ENCODE measurements at regions not wholly inside any gene's neighbourhood (a gene's known extent, or its start where the extent isn't known, plus 50 kb on each side); places are given as distances from the start of the nearest gene placed in this dataset.

DNA sequence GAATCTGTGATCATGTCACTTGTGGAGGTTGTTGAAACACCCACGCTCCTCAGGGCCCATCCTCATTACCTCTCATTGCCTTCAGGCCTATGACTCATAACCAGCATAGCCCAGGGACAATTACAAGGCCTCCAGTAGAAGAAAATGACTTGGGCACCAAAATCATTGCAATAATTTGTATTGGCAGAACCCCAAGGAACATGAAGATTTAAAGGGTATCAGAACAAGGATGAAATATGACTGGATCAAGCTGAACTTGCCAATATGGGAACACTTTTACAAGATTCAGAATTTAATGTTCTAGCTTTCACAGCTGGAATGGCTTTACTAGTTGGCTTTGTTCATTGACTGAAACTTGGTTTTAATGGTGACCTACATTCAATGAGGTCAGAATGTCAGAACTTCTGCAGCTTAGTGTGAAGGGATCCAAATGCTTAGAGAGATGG, 156.4 kb downstream of the COPS8 start:
- intact Hi-C loops (cut with micrococcal nuclease): no loop called here

DNA sequence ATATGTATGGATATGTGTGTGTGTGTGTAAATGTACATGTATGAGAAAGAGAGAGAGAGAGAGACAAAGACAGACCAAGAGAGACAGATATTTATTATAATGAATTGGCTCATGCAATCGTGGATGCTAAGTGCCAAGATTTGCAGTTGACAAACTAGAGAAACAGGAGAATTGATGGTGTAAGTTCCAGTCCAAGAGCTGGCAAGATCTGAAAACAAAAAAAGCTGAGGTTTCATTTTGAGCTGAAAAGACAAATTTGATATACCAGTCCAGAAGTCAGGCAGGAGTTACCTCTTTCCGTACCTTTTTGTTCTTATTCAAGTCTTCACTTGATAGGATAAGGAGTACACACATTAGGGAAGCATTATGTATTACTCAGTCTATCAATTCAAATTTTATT, 157.8 kb downstream of the COPS8 start:
- intact Hi-C loops (cut with micrococcal nuclease): no loop called here

DNA sequence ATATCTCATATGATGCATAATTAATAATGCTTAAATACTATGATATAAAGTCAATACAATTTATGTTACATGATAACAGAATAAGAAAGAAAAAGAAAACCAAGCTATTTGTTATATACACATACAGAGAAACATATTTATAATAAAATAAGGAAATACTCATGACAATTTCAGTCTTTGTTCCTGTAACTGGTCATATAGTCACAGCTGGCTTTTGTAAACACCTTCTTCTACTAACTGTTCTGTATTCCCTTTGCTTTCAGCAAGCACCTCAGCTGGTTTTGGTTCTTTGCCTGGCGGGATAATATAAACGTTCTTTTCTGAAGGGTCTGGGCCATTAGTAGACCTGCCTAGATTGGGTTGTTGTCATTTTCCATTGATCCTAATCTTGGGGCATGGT, 158.5 kb downstream of the COPS8 start:
- intact Hi-C loops (cut with micrococcal nuclease): no loop called here

DNA sequence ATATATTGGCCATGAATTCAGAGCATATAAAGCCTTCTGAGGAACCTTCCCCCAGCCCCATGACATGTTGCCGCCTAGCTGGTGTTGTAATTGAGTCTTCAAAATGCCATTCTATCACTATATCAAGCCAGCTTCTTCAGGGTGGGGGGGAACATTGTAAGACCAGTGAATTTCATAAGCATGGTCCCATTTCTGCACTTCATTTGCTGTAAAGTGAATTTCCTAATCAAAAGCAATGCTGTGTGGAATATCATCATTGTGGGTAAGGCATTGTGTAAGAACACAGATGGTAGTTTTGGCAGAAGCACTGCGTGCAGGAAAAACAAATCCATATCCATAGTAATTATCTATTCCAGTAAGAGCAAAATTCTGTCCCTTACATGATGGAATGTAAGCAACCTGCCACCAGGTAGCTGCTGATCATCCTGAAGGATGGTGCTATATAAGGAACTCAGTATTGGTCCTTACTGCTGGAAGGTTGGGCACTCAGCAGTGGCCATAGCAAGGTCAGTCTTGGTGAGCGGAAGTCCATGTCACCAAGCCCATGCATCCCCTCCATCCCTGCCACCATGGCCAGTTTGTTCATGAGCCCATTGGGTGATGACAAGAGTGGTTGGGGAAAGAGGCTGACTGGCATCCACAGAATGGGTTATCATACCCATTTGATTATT, 159.4 kb downstream of the COPS8 start:
- intact Hi-C loops (cut with micrococcal nuclease): no loop called here

DNA sequence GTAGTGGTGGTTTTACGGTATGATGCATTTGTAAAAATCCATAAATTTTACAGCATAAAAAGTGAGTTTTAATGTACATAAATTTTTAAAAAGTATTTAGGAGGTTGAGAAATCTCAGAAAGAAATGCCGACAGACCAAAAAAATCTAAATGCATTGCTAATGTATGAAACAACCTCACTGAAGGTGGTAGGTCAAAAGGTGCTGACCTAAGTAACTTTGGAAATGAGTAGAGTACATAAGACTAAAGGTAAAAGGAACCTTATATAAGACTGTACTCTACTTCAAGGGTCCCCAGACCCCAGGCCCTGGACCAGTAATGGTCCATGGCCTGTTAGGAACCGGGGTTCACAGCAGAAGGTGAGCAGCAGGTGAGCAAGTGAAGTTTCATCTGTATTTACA, 163.4 kb downstream of the COL6A3 start:
- intact Hi-C loops (cut with micrococcal nuclease): no loop called here

DNA sequence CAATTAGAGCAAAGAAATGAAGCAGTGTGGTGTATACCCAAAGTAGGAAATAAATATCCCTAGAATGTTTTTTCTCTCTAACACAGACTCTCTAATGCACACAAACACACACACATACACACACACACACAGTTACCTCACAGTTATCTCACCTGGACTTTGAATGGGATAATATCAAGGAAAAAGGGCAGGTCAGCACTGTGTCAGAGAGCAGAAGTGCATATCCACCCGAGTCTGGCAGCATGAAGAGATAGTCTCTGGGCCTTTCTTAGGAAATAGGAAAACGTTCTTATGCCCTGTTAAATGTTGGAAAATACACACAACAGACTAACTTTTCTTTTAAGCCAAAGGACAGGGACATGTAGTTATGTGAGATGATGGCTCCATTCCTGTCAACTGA, 162.0 kb downstream of the COL6A3 start:
- intact Hi-C loops (cut with micrococcal nuclease): no loop called here

DNA sequence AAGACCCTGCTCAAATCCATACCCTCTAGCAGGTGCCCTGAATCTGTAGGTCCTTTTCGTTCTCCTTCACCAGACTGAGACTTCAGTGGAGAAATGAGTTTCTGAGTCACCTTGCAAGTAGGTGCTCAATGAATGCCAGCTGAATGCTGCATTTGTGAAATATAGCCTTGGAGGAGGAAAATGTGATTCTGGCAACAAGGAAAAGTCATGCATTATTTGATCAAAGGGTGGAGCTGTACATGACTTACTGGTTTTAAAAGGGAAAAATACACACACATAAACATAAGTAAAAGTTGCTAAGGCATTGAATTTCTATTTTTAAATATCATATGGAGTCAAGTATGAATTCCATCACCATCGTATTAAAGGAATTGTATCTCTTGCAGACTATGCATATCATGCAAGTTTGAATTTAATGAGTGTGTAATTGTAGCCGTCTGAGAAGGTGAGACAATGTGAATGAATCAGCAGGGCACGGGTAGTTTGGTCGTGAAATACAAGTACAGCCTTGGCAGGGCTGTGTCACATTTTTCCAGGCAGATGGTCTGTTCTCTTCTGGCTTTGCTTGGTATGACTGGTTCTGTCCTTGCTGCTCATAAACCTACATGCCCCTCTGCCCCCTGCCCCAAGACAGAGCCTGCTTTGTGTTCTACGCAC, 160.8 kb downstream of the COL6A3 start:
- intact Hi-C loops (cut with micrococcal nuclease): no loop called here

DNA sequence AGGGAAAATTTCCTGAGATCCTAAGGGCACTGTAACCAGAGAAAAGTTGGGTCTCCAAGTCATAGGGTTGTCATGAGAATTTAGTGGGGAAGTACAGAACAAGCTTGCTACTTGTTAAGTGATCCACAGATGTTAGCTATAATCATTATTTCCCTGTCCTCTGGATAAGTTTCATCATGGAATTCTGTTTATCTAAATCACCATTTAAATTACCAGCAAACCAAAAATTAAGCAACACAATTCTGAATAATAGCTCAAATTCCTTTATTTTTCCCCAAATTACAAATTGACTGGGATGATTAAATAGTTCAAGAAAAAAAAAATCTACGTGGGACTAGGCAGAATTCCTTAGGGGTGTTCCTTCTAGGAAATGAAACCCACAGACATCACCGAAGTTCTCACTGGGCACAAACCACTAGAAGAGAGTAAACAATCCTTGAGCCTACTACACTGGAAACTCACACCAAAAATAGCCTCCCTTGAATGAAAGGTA, 159.5 kb downstream of the COL6A3 start:
- intact Hi-C loops (cut with micrococcal nuclease): no loop called here

DNA sequence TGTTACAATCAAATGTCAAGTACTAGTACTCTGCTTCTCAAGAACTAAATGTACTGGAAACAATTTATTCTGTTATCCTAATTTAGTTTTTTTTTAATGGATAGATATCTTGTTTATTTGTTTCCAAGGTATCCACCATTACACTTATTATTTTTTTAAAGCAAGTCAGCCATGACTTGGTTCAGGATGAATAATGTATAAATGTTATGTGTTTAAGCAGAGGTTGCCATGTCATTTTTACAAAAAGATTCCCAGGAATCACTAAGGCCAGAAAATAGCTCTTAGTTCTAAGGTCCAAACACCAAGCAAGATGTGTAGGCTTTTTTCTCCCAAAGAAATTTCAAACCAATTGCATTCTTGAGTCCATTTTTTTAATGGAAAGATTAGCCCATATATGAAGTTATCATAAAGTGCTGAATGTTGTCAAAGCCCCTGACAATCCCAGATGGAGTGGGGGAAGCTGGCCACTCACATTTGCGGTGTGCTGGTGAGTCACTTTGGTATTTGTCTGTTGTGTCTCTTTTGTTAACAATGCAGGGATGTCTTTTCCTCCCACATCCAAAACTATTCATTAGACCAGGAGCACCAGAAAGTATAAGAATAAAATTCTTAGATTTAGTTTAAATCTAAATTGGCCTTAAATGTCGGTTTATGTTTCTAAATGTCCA, 158.9 kb downstream of the COL6A3 start:
- intact Hi-C loops (cut with micrococcal nuclease): no loop called here

DNA sequence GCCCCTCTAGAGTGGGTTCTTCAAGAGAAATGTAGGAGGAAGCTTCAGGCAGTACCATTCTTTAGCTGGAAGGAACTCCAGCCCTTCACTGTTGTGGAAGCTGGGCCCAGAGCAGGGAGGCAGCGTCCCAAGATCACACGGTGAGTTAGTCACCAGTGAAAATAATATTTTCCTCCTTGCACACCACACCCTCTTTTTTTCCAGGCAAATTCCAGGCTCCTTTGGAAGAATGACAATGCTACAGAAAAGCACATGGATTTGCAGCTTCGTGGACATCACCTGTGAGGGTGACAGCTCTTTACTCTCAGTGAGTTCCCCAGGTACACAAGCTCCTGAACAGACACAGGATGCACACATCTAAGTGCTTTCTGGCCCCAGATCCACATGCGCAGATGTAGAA, 157.1 kb downstream of the COL6A3 start:
- intact Hi-C loops (cut with micrococcal nuclease): no loop called here

DNA sequence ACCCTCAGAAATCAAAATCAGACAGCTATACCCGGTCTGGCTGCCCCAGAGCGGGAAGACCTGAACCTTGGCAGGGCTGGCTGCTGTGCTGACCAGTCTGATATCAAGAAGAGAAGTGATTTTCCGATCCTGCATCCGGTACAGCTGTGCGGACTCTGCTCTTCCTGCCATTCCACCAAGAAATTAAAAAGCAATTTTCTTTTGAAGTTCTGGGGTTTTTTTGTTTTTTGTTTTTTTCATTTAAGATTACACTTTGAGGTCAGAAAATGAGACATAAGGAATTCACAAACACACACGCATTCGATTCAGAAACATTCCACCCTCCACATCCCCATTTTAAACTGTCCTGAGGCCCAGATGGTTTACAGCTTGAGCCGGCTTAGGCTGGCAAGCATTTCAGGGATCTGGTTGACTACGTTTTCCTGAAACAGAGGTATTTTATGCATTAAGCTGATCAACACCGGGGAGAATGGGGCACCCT, 156.5 kb downstream of the COL6A3 start:
- intact Hi-C loops (cut with micrococcal nuclease): no loop called here

DNA sequence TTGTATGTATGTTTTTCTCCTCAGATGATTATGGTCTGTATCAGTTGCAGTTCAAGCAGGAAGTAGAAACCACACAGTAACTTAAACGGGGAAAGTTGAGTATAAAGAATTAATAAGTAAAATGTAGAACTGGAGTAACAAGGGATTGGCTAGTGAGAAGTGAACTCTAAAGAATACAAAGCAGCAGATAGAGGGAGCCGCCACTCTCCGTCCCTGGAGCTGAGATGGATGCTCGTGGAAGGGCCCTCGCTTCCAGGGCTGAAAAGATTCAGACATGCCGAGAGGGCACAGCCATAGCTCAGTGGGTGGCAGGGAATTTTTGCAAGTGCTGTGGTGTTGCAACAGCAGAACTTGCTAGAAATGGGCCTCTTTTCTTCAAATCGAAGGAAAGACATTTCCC, 155.8 kb downstream of the COL6A3 start:
- intact Hi-C loops (cut with micrococcal nuclease): no loop called here

DNA sequence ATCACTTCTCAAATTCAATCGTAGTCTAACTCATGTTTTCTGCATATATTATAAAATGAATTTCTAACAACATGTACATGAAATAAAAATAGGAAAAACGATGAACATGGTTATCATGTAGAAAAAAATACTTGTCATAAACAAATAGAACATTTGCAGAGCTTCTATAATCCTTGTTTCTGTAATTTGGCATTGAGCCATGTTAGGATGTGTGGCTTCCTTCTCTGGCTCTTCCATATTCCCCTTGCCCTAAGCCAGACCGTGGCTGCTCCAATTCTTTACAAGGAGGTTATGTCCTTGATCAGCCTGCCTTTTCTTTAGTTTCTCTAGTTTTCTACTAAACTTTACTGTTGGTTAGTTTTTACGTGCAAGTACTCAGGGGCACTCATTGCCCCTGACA, 155.3 kb downstream of the COL6A3 start:
- intact Hi-C loops (cut with micrococcal nuclease): no loop called here

DNA sequence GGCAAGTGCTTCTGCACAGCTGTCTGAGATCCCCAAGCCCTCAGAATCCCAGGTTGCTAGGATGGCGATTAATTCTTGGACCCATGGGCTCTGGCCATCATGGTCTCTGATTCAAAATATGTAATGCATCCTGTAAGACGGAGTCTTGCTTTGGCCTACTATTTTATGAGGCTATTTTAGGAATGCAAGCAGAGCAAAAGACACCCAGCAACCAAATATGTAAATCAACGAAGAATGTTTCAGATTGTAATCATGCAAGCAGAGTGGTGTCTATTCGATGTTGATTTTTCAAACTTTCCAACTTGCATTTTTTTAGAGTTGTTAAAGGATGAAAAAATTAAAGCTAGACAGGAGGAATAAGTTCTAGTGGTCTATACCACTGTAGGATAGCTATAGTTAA, 154.8 kb downstream of the COL6A3 start:
- intact Hi-C loops (cut with micrococcal nuclease): no loop called here

DNA sequence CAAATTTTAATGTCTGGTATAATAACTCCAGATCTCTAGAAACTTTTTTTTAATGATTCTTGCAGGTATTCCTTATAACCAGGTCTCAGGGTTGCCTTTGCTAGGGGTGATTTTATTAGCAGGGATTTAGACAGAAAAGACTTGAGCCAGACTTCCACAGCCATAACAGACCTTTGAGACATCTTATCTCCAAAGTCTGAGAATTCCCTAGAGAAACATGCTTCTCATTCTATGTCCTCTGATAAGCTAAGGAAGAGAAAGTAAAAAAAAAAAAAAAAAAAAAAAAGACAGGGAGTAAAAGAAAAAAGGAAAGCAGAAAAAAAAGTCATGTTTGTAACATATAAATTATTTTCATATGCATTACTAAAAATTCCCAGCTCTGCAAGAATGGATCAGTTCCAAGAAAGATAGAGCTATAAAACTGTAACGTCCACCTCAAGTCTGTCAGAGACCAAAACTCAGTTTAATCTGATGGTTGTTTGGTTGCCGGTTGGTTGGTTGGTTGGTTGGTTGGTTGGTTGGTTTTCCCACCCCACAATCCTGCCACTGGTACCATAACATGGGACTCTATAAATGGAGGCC, 153.8 kb downstream of the COL6A3 start:
- intact Hi-C loops (cut with micrococcal nuclease): no loop called here

DNA sequence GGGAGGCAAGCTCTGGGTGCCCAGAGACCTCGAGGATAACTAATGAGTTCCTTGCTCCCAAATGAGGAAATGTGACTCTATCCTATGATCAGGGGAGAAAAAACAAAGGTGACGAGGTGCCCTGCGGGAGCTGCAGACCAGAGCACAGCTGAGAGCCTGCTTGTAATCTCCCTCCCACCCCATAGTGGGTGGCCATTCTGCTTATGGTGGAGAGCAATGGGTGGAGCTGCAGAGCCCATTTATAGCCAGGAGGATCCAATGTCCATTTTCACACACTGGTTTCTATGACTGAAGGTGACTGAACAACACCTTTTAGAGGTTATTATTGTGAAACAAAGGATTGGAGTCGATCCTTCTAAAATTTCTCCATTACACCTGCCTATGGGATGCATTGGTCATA, 153.3 kb downstream of the COL6A3 start:
- intact Hi-C loops (cut with micrococcal nuclease): no loop called here

DNA sequence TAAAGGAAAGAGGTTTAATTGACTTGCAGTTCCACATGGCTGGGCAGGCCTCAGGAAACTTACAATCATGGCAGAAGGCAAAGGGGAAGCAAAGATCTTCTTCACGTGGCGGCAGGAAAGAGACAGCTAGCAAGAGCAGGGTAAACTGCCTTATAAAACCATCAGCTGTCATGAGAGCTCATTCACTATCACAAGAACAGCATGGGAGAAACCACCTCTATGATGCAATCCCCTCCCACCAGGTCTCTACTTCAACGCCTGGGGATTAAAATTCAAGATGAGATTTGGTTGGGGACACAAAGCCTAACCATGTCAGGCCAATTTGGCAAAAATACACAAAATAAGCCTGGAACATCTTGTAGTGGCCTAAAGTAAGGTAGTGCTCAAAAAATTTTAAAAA, 152.6 kb downstream of the COL6A3 start:
- intact Hi-C loops (cut with micrococcal nuclease): no loop called here

DNA sequence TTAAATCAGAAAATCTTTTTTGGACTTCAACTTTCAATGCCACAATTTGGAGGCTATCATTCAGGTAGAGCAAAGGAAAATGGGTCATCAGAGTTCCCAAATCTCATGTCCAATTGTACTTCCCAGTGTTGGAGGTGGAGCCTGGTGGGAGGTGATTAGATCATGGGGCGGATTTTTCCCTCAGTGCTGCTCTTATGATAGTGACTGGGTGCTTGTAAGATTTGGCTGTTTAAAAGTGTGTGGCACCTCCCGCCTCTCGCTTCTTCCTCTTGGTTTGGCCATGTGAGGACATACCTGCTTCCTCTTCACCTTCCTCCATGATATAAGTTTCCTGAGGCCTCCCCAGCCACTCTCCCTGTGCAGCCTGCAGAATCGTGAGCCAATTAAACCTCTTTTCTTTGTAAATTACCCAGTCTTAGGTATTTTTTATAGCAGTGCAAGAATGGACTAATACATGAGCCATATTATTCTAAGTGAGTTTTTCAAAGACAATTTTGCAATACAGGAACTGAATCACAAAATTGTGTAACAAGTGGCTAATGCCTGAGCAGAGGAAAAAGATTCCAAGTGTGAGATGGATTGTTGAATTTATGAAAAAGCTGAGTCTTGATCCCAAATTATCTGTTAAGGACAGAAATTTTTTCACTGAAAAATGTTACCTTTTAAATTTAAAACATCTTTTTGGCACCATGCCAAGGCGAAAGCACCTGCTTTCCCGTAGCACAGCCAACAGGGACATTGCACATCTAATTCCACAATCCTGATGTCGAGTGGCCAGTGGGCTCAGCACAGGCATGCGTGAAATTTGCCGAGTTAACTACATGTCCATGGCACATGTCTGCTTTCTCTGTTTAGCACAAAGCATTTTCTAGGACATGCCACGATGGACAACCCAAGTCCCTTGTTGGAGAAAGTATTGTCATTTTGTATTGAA, 150.9 kb downstream of the COL6A3 start:
- intact Hi-C loops (cut with micrococcal nuclease): no loop called here

DNA sequence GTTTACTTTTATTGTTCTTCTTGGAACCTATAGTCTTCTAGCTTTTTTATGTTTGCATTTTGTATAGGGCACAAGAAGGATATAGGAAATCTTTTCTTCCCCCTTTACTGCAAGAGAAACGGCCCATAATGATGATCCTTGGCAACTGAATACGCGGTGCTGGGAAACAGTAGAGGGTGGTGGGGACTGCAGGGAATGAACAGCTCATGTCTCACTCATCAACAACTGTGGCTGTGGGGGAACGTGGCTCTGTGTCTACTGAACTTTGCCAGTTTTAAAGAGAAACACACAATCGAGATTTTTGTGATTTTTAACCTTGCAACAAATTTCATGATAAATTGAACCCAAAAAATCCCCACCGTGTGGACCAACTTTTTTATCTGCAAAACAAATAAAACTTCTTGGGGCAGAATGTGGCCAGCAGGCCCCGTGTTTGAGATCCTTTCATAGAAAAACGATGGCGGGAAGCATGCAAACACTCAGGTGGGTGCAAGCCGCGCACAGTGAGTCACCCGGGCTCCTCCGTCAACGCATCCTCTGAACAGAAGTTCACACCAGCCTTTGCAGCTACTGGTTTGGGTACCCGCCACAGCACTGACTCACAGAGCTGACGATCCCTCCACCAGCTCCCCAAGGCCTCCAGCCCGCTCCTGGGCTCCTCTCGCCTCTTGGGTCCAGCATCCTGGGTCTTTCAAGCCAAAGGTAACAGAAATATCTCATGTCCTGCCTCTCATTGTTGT, 149.3 kb downstream of the COL6A3 start:
- intact Hi-C loops (cut with micrococcal nuclease): no loop called here

DNA sequence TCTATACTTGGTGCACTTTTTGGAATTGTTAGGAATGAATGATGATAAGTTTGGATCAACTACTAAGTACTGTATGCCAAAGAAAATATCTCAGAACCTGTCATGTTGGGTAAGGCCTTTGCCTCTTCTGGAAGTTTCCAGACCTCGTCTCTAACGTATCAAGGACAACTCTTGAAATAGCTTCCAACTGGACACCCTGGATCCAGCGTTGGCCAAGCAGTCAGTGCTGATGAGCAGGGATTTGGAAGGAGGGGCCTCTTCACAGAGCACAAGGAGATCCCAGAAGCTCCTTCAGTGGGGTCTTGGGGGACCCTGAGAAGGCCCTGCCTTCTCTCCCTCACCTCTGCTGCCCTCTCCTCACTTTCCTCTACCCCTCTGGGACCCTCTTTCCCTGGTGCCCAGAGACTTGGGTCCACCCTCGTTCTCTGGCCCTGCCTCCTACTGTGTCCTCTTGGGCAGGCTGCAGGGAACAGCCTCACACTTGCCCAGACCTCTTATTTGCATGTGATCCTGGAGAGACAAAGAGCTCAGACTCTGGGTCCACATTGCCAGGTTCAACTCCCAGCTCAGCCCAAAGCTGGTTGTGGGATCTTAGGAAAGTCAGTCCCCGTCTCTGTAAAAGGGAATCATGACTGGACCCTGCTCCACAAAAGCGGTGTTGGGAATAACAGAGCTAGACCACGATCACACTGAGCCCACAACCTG, 145.8 kb downstream of the COL6A3 start:
- intact Hi-C loops (cut with micrococcal nuclease): no loop called here

Measured in T-helper 1 cell treated with Interleukin-12 subunit alpha and Interleukin-12 subunit beta and Interleukin-4 antibody, amounts not matched to agents 30 ng/mL and 1 ng/mL, for 36 hours (primary cell).